GM23338 (cell line): ENCODE measurements at regions not wholly inside any gene's neighbourhood (a gene's known extent, or its start where the extent isn't known, plus 50 kb on each side); places are given as distances from the start of the nearest gene placed in this dataset.

Experiments
- ATAC-seq: fragments of 200-7000 bp; cut with Tn5 transposase; 3 replicates; pipeline ENCODE4 v1.9.1; 2020
- DNase-seq: peaks from one replicate; pipeline ENCODE4 v3.0.0-alpha.2; 2015; ENCODE audit warnings: low spot score
- H2AFZ ChIP-seq: fragments of 200-600 bp; sonication (generic); 2 replicates; pipeline ENCODE4 v1.8.0; 2016; ENCODE audit warnings: antibody characterized with exemption, mild to moderate bottlenecking, moderate library complexity
- H3F3A ChIP-seq: fragments of 200-600 bp; sonication (generic); replicated peaks from 2 replicates; pipeline ENCODE4 v1.8.0; 2017; ENCODE audit warnings: antibody characterized with exemption, mixed run types, low read depth
- H3K27ac ChIP-seq: fragments of 200-600 bp; sonication (generic); 2 replicates; pipeline ENCODE4 v1.6.1; 2016; ENCODE audit warnings: low read depth
- H3K27me3 ChIP-seq: fragments of 200-600 bp; sonication (generic); 2 replicates; pipeline ENCODE4 v1.8.0; 2016; ENCODE audit warnings: mild to moderate bottlenecking, mixed run types, moderate library complexity; ENCODE audit not compliant: insufficient read depth
- H3K36me3 ChIP-seq: fragments of 200-600 bp; sonication (generic); 2 replicates; pipeline ENCODE4 v1.8.0; 2016; ENCODE audit warnings: mild to moderate bottlenecking; ENCODE audit not compliant: insufficient read depth
- H3K4me1 ChIP-seq: fragments of 200-600 bp; sonication (generic); 2 replicates; pipeline ENCODE4 v1.8.0; 2016; ENCODE audit warnings: mild to moderate bottlenecking, moderate library complexity; ENCODE audit not compliant: insufficient read depth
- H3K4me2 ChIP-seq: fragments of 200-600 bp; sonication (generic); 2 replicates; pipeline ENCODE4 v1.7.1; 2017; ENCODE audit warnings: mixed run types
- H3K4me3 ChIP-seq: fragments of 200-600 bp; sonication (generic); 2 replicates; pipeline ENCODE4 v1.6.1; 2016; ENCODE audit warnings: mixed run types
- H3K79me2 ChIP-seq: fragments of 200-600 bp; sonication (generic); replicated peaks from 2 replicates; pipeline ENCODE4 v1.8.0; 2017; ENCODE audit warnings: mild to moderate bottlenecking; ENCODE audit not compliant: insufficient read depth
- H3K9me2 ChIP-seq: fragments of 200-600 bp; sonication (generic); 2 replicates; pipeline ENCODE4 v1.8.0; 2017; ENCODE audit not compliant: insufficient read depth
- H4K20me1 ChIP-seq: fragments of 200-600 bp; sonication (generic); replicated peaks from 2 replicates; pipeline ENCODE4 v1.8.0; 2017; ENCODE audit warnings: mild to moderate bottlenecking; ENCODE audit not compliant: insufficient read depth
- H3K27ac Mint-ChIP-seq: 2 replicates; pipeline ENCODE4 v1.8.0; 2020; ENCODE audit warnings: inconsistent platforms, mild to moderate bottlenecking, moderate library complexity, mixed read lengths
- H3K27me3 Mint-ChIP-seq: 3 replicates; pipeline ENCODE4 v1.8.0; 2022; ENCODE audit warnings: low read depth, mild to moderate bottlenecking, moderate library complexity, mixed read lengths, inconsistent platforms; ENCODE audit not compliant: insufficient read depth, poor library complexity
- H3K36me3 Mint-ChIP-seq: 3 replicates; pipeline ENCODE4 v1.8.0; 2021; ENCODE audit warnings: low read depth, mild to moderate bottlenecking, inconsistent platforms, moderate library complexity, mixed read lengths
- H3K4me1 Mint-ChIP-seq: 3 replicates; pipeline ENCODE4 v1.8.0; 2020; ENCODE audit warnings: mild to moderate bottlenecking, inconsistent platforms, mixed read lengths
- H3K4me3 Mint-ChIP-seq: 3 replicates; pipeline ENCODE4 v1.8.0; 2021; ENCODE audit warnings: moderate library complexity, mild to moderate bottlenecking, inconsistent platforms, mixed read lengths
- H3K9me3 Mint-ChIP-seq: 3 replicates; pipeline ENCODE4 v1.8.0; 2020; ENCODE audit warnings: moderate library complexity, mild to moderate bottlenecking, inconsistent platforms, mixed read lengths
- CREB1 ChIP-seq: fragments of 250-450 bp; sonication (Bioruptor Pico); IDR thresholded peaks from 2 replicates; pipeline ENCODE4 v1.5.0; 2020; ENCODE audit warnings: low read depth, mild to moderate bottlenecking, moderate library complexity
- CTCF ChIP-seq, 2 experiments: fragments of 200-600 bp in 1 of 2; sonication (generic) in 1 of 2; conservative IDR thresholded peaks; 2 replicates each; pipeline versions ENCODE4 v1.5.1 to v1.6.1; 2016 to 2017; ENCODE audit warnings: antibody characterized with exemption in 2 of 2, low read depth in 2 of 2, mild to moderate bottlenecking in 2 of 2, moderate library complexity in 1 of 2
- ETS1 ChIP-seq: IDR thresholded peaks from 2 replicates; pipeline ENCODE4 v1.6.1; 2016; ENCODE audit warnings: antibody characterized with exemption
- EZH2 ChIP-seq: fragments of 200-600 bp; sonication (generic); IDR thresholded peaks from one replicate; pipeline ENCODE4 v1.8.0; 2017; ENCODE audit warnings: antibody characterized with exemption, mild to moderate bottlenecking, low read depth; ENCODE audit not compliant: unreplicated experiment
- EZH2phosphoT487 ChIP-seq: fragments of 200-600 bp; sonication (generic); IDR thresholded peaks from one replicate; pipeline ENCODE4 v1.8.1; 2018; ENCODE audit warnings: antibody characterized with exemption; ENCODE audit not compliant: unreplicated experiment
- JUNB ChIP-seq: IDR thresholded peaks from one replicate; pipeline ENCODE4 v1.6.1; 2016; ENCODE audit warnings: antibody characterized with exemption; ENCODE audit not compliant: unreplicated experiment
- NANOG ChIP-seq: IDR thresholded peaks from 2 replicates; pipeline ENCODE4 v1.6.1; 2016; ENCODE audit warnings: antibody characterized with exemption, borderline replicate concordance
- POLR2AphosphoS5 ChIP-seq: IDR thresholded peaks from 2 replicates; pipeline ENCODE4 v1.6.1; 2016; ENCODE audit warnings: antibody characterized with exemption, low read depth
- REST ChIP-seq: IDR thresholded peaks from one replicate; pipeline ENCODE4 v1.6.1; 2018; ENCODE audit warnings: antibody characterized with exemption; ENCODE audit not compliant: unreplicated experiment
- STAT1 ChIP-seq: IDR thresholded peaks from one replicate; pipeline ENCODE4 v1.6.1; 2016; ENCODE audit warnings: antibody characterized with exemption; ENCODE audit not compliant: unreplicated experiment
- ZNF114 ChIP-seq: fragments of 250-450 bp; sonication (Bioruptor Pico); IDR thresholded peaks from 2 replicates; pipeline ENCODE4 v1.5.0; 2020; ENCODE audit warnings: mild to moderate bottlenecking, moderate library complexity
- ZNF331 ChIP-seq: fragments of 250-450 bp; sonication (Bioruptor Pico); IDR thresholded peaks from 2 replicates; pipeline ENCODE4 v1.5.0; 2020; ENCODE audit warnings: low read depth, mild to moderate bottlenecking, moderate library complexity
- ZNF462 ChIP-seq: fragments of 250-450 bp; sonication (Bioruptor Pico); IDR thresholded peaks from 2 replicates; pipeline ENCODE4 v1.5.0; 2020; ENCODE audit warnings: mild to moderate bottlenecking, moderate library complexity

GRCh38 chr9:107404736-107405135, 84.8 kb downstream of the KLF4 start:
- Mint-ChIP-seq H3K27me3 (peaks cover 1% of the 10 kb centered on the region), H3K4me1 (no peaks in the 10 kb centered on the region; the same call in 2 of the 3 replicates), H3K36me3 (peaks cover 2% of the 10 kb centered on the region; the same call in 1 of the 3 replicates), H3K27ac (no peak overlapping the region), H3K4me3 (no peak overlapping the region), H3K9me3 (no peaks in the 10 kb centered on the region)
- no peaks in the 10 kb centered on the region for H3F3A ChIP-seq
- H3K79me2 ChIP-seq = no peaks in the 10 kb centered on the region
- ATAC-seq (no peak), DNase-seq (no peak)
- no peaks in the 10 kb centered on the region for H3K9me2 ChIP-seq
- no peak for TF ChIP-seq EZH2phosphoT487
- no peak for TF ChIP-seq POLR2AphosphoS5
- TF ChIP-seq CTCF (conservative IDR thresholded peaks at IDR 0.05; ENCODE audit: low read depth in 2 of 2) = no peak
- TF ChIP-seq ZNF114 (CRISPR knock-in tag) = no peak
- TF ChIP-seq NANOG = no peak
- no peak for TF ChIP-seq ZNF462 (CRISPR knock-in tag)
- TF ChIP-seq ETS1 = no peak
- no peak for TF ChIP-seq JUNB
- TF ChIP-seq ZNF331 (CRISPR knock-in tag) = no peak
- TF ChIP-seq CREB1 (CRISPR knock-in tag) = no peak
- no peak for TF ChIP-seq STAT1
- TF ChIP-seq EZH2 = no peak
- no peak for TF ChIP-seq REST
- H2AFZ ChIP-seq = no peak overlapping the region
- no peaks in the 10 kb centered on the region for H3K4me1 ChIP-seq
- no peaks in the 10 kb centered on the region for H3K36me3 ChIP-seq
- H3K4me3 ChIP-seq = no peak overlapping the region
- no peaks in the 10 kb centered on the region for H3K27me3 ChIP-seq
- H4K20me1 ChIP-seq = no peaks in the 10 kb centered on the region
- no peak overlapping the region for H3K4me2 ChIP-seq
- no peak overlapping the region for H3K27ac ChIP-seq
